GM12878 (cell line): ENCODE measurements at regions not wholly inside any gene's neighbourhood (a gene's known extent, or its start where the extent isn't known, plus 50 kb on each side); places are given as distances from the start of the nearest gene placed in this dataset.

Experiments used
- ATAC-seq: fragments of 200-7000 bp; cut with Tn5 transposase; 3 replicates; pipeline ENCODE4 v1.9.1; 2020; ENCODE audit warnings: mild to moderate bottlenecking, moderate library complexity
- BruUV-seq: library from RNA; stranded (reverse); fragments of 400-500 nt; replicated peaks from 2 replicates; lab custom pipeline; 2021; lab: Mats Ljungman, UMichigan
- CTCF ChIA-PET: fragments of 300-600 bp; sonication (Branson Sonifier 250); formaldehyde crosslinking; extraction: SDS; loops from one replicate; lab custom pipeline; 2021; ENCODE audit warnings: inconsistent platforms; lab: Yijun Ruan, JAX
- POLR2A ChIA-PET: fragments of 350-600 bp; formaldehyde crosslinking; extraction: SDS; loops from one replicate; lab custom pipeline; 2021; ENCODE audit warnings: inconsistent platforms; lab: Charles Lee
- RAD21 ChIA-PET: fragments of 300-600 bp; sonication (Branson Sonifier 250); formaldehyde crosslinking; loops from one replicate; lab custom pipeline; 2023; ENCODE audit warnings: antibody characterized with exemption; ENCODE audit not compliant: unreplicated experiment; lab: Charles Lee
- SMC1A ChIA-PET: fragments of 300-600 bp; sonication (Branson Sonifier 250); formaldehyde crosslinking; loops from one replicate; lab custom pipeline; 2023; ENCODE audit not compliant: unreplicated experiment, uncharacterized antibody; lab: Charles Lee
- DNase-seq: peaks from one replicate; pipeline ENCODE4 v3.0.0-alpha.2; 2011; ENCODE audit warnings: low read depth, low spot score
- FAIRE-seq: peaks from 3 replicates; lab custom pipeline; 2011; peaks lifted over from hg19 to GRCh38; lab: Jason Lieb, UNC
- H2AFZ ChIP-seq: 2 replicates; pipeline ENCODE4 v1.6.0; 2011; ENCODE audit warnings: low read depth, low read length, control low read depth; ENCODE audit not compliant: control insufficient read depth
- H3K27ac ChIP-seq: 2 replicates; pipeline ENCODE4 v1.5.1; 2011; ENCODE audit warnings: control low read depth; ENCODE audit not compliant: control insufficient read depth, insufficient read depth
- H3K27me3 ChIP-seq, 2 experiments: replicated peaks in 1 of 2; 2 replicates each; pipeline versions ENCODE4 v1.6.0 to v1.6.1; 2011; ENCODE audit warnings: low read length in 1 of 2; ENCODE audit not compliant: control insufficient read depth in 2 of 2, insufficient read depth in 2 of 2
- H3K36me3 ChIP-seq, 2 experiments: 2 replicates each; pipeline ENCODE4 v1.5.1; 2011; ENCODE audit warnings: low read length in 1 of 2; ENCODE audit not compliant: control insufficient read depth in 2 of 2, insufficient read depth in 2 of 2
- H3K4me1 ChIP-seq: 2 replicates; pipeline ENCODE4 v1.6.1; 2011; ENCODE audit warnings: mild to moderate bottlenecking, low read length, moderate library complexity, mixed read lengths; ENCODE audit not compliant: control insufficient read depth, insufficient read depth
- H3K4me2 ChIP-seq: 2 replicates; pipeline ENCODE4 v1.6.0; 2011; ENCODE audit warnings: control low read depth; ENCODE audit not compliant: control insufficient read depth, insufficient read depth
- H3K4me3 ChIP-seq: fragments of 200-600 bp; sonication (generic); 2 replicates; pipeline ENCODE4 v1.5.1; 2016
- H3K79me2 ChIP-seq: 2 replicates; pipeline ENCODE4 v1.6.0; 2011; ENCODE audit warnings: low read length; ENCODE audit not compliant: control insufficient read depth, insufficient read depth
- H3K9ac ChIP-seq: 2 replicates; pipeline ENCODE4 v1.8.0; 2011; ENCODE audit warnings: low read length, control low read depth, mixed read lengths; ENCODE audit not compliant: control insufficient read depth, insufficient read depth
- H3K9me3 ChIP-seq: replicated peaks from 3 replicates; pipeline ENCODE4 v1.5.1; 2011; ENCODE audit warnings: mild to moderate bottlenecking, low read length; ENCODE audit not compliant: control insufficient read depth, insufficient read depth
- H4K20me1 ChIP-seq: 2 replicates; pipeline ENCODE4 v1.6.0; 2011; ENCODE audit not compliant: control insufficient read depth, insufficient read depth
- IKZF2 ChIP-seq, 2 experiments: fragments of 450-650 bp; IDR thresholded peaks; 2 replicates each; pipeline ENCODE4 v1.6.1; 2017; ENCODE audit warnings: mild to moderate bottlenecking in 2 of 2, moderate library complexity in 2 of 2
- MEF2B ChIP-seq: fragments of 450-650 bp; IDR thresholded peaks from 2 replicates; pipeline ENCODE4 v1.6.1; 2018; ENCODE audit warnings: mild to moderate bottlenecking, moderate library complexity; ENCODE audit not compliant: partially characterized antibody, poor library complexity, severe bottlenecking
- NR2C1 ChIP-seq: fragments of 450-650 bp; IDR thresholded peaks from 2 replicates; pipeline ENCODE4 v1.6.1; 2017; ENCODE audit warnings: antibody characterized with exemption, mild to moderate bottlenecking, moderate library complexity
- RCOR1 ChIP-seq: conservative IDR thresholded peaks from 2 replicates; pipeline ENCODE4 v1.6.1; 2012; ENCODE audit warnings: low read depth, low read length, improper control_type of control experiment
- WGBS: methylation state at CpG from one replicate; pipeline ENCODE4 v1.1.6; 2016; ENCODE audit warnings: low lambda C conversion rate; ENCODE audit not compliant: insufficient replicate concordance, insufficient coverage; ENCODE audit errors: missing lambda C conversion rate; 5-methylcytosine and 5-hydroxymethylcytosine counted together
- in situ Hi-C: fragments of 300-500 bp; cut with MboI; formaldehyde crosslinking; loops from 9 replicates; pipeline ENCODE4 v1.14.3; 2018; ENCODE audit warnings: mixed read lengths
- intact Hi-C: fragments of 100-400 bp; cut with micrococcal nuclease; formaldehyde crosslinking; loops from one replicate; pipeline ENCODE4 v1.14.2; 2022; ENCODE audit not compliant: unreplicated experiment
- TF ChIP-seq, protein P1 (sequence below): fragments of 450-650 bp; formaldehyde crosslinking; IDR thresholded peaks from 2 replicates; pipeline ENCODE4 v1.4.0; 2022; ENCODE audit warnings: mild to moderate bottlenecking, moderate library complexity
- TF ChIP-seq, protein P2 (sequence below): fragments of 450-650 bp; IDR thresholded peaks from 2 replicates; pipeline ENCODE4 v1.6.1; 2014; ENCODE audit warnings: mild to moderate bottlenecking

GRCh38 chr3:94811836-94812235 is 749.0 kb downstream of the NSUN3 start:
- no peak overlapping the region for H3K4me3 ChIP-seq
- POLR2A ChIA-PET: no interaction called here
- ATAC-seq (no peak), DNase-seq (no peak), FAIRE-seq (no peak)
- no peak overlapping the region for H3K27ac ChIP-seq
- intact Hi-C loops: no loop called here
- H3K9me3 ChIP-seq: no peaks in the 10 kb centered on the region
- no TSS peak for BruUV-seq
- no peak overlapping the region for H3K9ac ChIP-seq
- H3K27me3 ChIP-seq: no peaks in the 10 kb centered on the region
- no peak overlapping the region for H2AFZ ChIP-seq
- in situ Hi-C loops: no loop called here
- 13% methylated on average over 2 of the region's 2 CpGs for WGBS
- no peak overlapping the region for H3K4me2 ChIP-seq
- CTCF ChIA-PET: no interaction called here
- H4K20me1 ChIP-seq: no peaks in the 10 kb centered on the region
- H3K79me2 ChIP-seq: no peaks in the 10 kb centered on the region
- TF ChIP-seq NR2C1: no peak
- TF ChIP-seq, protein P1, sequence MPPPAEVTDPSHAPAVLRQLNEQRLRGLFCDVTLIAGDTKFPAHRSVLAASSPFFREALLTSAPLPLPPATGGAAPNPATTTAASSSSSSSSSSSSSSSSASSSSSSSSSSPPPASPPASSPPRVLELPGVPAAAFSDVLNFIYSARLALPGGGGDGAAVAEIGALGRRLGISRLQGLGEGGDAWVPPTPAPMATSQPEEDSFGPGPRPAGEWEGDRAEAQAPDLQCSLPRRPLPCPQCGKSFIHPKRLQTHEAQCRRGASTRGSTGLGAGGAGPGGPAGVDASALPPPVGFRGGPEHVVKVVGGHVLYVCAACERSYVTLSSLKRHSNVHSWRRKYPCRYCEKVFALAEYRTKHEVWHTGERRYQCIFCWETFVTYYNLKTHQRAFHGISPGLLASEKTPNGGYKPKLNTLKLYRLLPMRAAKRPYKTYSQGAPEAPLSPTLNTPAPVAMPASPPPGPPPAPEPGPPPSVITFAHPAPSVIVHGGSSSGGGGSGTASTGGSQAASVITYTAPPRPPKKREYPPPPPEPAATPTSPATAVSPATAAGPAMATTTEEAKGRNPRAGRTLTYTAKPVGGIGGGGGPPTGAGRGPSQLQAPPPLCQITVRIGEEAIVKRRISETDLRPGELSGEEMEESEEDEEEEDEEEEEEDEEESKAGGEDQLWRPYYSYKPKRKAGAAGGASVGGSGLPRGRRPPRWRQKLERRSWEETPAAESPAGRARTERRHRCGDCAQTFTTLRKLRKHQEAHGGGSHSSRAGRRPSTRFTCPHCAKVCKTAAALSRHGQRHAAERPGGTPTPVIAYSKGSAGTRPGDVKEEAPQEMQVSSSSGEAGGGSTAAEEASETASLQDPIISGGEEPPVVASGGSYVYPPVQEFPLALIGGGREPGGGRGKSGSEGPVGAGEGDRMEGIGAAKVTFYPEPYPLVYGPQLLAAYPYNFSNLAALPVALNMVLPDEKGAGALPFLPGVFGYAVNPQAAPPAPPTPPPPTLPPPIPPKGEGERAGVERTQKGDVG (CRISPR knock-in tag): no peak
- no peak for TF ChIP-seq MEF2B
- TF ChIP-seq RCOR1: no peak
- no peak for TF ChIP-seq IKZF2 (IDR thresholded peaks at IDR 0.05)
- TF ChIP-seq, protein P2, sequence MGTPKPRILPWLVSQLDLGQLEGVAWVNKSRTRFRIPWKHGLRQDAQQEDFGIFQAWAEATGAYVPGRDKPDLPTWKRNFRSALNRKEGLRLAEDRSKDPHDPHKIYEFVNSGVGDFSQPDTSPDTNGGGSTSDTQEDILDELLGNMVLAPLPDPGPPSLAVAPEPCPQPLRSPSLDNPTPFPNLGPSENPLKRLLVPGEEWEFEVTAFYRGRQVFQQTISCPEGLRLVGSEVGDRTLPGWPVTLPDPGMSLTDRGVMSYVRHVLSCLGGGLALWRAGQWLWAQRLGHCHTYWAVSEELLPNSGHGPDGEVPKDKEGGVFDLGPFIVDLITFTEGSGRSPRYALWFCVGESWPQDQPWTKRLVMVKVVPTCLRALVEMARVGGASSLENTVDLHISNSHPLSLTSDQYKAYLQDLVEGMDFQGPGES: no peak
- H3K4me1 ChIP-seq: no peaks in the 10 kb centered on the region
- SMC1A ChIA-PET: interaction anchor here (1.1 kb wide), 1 partner anchor 11 kb away, joined by 5 read pairs; no protein-coding TSS in a partner anchor
- no peaks in the 10 kb centered on the region for H3K36me3 ChIP-seq
- RAD21 ChIA-PET: no interaction called here
